NB4 (cell line): ENCODE measurements at regions not wholly inside any gene's neighbourhood (a gene's known extent, or its start where the extent isn't known, plus 50 kb on each side); places are given as distances from the start of the nearest gene placed in this dataset.

Experiments used
- POLR2A ChIP-seq: IDR thresholded peaks from 2 replicates; pipeline ENCODE4 v1.6.1; 2011; ENCODE audit warnings: mild to moderate bottlenecking; ENCODE audit not compliant: insufficient read length; ENCODE audit errors: extremely low read depth
- TF ChIP-seq, protein P1 (sequence below): IDR thresholded peaks from one replicate; pipeline ENCODE4 v1.5.1; 2012; ENCODE audit warnings: low read depth, low read length
- TF ChIP-seq, protein P2 (sequence below): IDR thresholded peaks from 2 replicates; pipeline ENCODE4 v1.6.1; 2011; ENCODE audit warnings: low read depth, low read length

GRCh38 chr5:124883681-124884080, 137.2 kb upstream of the ZNF608 start:
- TF ChIP-seq, protein P1, sequence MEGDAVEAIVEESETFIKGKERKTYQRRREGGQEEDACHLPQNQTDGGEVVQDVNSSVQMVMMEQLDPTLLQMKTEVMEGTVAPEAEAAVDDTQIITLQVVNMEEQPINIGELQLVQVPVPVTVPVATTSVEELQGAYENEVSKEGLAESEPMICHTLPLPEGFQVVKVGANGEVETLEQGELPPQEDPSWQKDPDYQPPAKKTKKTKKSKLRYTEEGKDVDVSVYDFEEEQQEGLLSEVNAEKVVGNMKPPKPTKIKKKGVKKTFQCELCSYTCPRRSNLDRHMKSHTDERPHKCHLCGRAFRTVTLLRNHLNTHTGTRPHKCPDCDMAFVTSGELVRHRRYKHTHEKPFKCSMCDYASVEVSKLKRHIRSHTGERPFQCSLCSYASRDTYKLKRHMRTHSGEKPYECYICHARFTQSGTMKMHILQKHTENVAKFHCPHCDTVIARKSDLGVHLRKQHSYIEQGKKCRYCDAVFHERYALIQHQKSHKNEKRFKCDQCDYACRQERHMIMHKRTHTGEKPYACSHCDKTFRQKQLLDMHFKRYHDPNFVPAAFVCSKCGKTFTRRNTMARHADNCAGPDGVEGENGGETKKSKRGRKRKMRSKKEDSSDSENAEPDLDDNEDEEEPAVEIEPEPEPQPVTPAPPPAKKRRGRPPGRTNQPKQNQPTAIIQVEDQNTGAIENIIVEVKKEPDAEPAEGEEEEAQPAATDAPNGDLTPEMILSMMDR, result no peak
- TF ChIP-seq, protein P2, sequence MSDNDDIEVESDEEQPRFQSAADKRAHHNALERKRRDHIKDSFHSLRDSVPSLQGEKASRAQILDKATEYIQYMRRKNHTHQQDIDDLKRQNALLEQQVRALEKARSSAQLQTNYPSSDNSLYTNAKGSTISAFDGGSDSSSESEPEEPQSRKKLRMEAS, result no peak
- TF ChIP-seq POLR2A, result no peak
